ENCODE measurements at regions not wholly inside any gene's neighbourhood (a gene's known extent, or its start where the extent isn't known, plus 50 kb on each side); places are given as distances from the start of the nearest gene placed in this dataset.

DNA sequence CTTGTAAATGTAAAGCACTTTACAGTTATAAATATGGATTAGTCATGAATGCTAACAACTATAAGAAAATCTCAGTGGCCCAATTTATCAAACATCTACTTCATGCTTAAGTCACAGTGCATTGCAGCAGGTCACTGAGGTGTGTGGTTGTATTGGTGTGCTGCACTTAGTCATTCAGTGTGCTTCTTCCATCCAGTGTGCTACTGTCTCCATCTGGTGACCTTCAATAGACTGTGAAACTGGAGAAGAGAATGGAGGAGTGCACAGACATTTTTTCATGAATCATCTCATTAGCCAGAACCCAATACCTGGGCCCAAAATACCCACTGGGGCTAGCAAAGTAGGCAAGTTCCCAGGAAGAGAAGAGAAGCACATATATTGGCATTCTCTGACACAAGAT, 199.6 kb downstream of the SHOX2 start:
- TF ChIP-seq, protein P1, sequence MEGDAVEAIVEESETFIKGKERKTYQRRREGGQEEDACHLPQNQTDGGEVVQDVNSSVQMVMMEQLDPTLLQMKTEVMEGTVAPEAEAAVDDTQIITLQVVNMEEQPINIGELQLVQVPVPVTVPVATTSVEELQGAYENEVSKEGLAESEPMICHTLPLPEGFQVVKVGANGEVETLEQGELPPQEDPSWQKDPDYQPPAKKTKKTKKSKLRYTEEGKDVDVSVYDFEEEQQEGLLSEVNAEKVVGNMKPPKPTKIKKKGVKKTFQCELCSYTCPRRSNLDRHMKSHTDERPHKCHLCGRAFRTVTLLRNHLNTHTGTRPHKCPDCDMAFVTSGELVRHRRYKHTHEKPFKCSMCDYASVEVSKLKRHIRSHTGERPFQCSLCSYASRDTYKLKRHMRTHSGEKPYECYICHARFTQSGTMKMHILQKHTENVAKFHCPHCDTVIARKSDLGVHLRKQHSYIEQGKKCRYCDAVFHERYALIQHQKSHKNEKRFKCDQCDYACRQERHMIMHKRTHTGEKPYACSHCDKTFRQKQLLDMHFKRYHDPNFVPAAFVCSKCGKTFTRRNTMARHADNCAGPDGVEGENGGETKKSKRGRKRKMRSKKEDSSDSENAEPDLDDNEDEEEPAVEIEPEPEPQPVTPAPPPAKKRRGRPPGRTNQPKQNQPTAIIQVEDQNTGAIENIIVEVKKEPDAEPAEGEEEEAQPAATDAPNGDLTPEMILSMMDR (optimal IDR thresholded peaks at IDR 0.05 in 1 of 3, IDR thresholded peaks at IDR 0.05 in 1 of 3, conservative IDR thresholded peaks at IDR 0.05 in 1 of 3; ENCODE audit: extremely low read depth in 1 of 3, insufficient read depth in 2 of 3, low read length in 3 of 3): peak in 1 of 3 experiments; percentile 23
- TF ChIP-seq EZH2 (IDR thresholded peaks at IDR 0.05; ENCODE audit: low read length): no peak
